GM12874 (cell line): ENCODE measurements at regions not wholly inside any gene's neighbourhood (a gene's known extent, or its start where the extent isn't known, plus 50 kb on each side); places are given as distances from the start of the nearest gene placed in this dataset.

Experiments
- CTCF ChIP-seq: IDR thresholded peaks from 2 replicates; pipeline ENCODE4 v1.5.1; 2011; ENCODE audit warnings: low read depth, mild to moderate bottlenecking, control low read depth, low read length, moderate library complexity; ENCODE audit not compliant: insufficient read depth

- no peak for TF ChIP-seq CTCF
These were observed 230.1 kb downstream of the ANAPC1 start for GRCh38 chr2:111653913-111654312.

- TF ChIP-seq CTCF = no peak
These were observed 229.2 kb downstream of the ANAPC1 start for GRCh38 chr2:111654829-111655228.

DNA sequence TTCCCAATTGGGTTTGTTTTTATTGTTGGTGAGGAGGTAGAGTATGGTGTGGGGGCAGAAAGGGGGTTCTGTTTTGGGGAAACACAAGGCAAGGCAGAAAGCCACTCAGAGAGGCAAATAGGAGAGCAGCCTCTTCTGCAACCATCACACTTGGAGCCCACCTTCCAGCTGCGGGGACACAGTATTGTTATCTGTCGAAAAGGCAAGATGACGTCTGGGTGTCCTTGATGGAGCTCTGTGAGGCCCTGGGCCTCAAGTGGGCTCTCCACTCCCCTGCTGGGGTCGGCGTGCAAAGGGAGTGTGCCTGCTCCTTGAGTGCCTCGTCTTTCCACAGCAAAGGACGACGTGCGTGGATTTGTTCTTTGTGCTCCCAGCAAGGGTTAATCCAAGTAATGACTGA, 227.6 kb downstream of the ANAPC1 start:
- TF ChIP-seq CTCF = no peak

- TF ChIP-seq CTCF = no peak
These were observed 227.1 kb downstream of the ANAPC1 start for GRCh38 chr2:111656894-111657293.

DNA sequence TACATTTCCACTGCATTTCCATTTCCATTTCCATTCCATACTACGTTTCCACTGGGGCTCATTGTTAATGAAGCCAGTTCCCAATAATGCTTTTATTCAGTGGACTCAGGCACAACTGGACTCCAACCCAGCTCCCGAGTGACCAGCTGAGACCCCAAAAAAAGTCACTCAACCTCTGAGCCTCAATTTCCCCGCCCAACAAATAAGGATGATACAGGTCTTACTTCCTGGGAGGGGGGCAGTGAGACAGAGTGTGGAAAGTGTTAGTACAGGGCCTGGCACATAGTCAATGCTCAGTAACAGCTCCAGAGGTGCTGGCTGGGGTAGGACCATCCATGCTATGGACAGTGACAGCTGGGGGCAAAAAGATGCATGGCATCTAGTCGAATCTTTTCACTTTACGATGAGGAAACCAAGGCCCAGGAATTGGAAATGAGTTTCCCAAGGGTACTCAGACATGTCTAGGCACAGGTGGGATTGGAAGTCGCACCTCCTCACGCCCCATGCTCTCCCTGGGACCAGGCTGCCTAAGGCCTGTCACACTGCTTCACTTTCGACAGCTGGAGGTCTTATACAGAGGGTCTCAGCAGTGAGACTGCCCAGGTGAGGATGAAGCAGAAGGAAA, 226.5 kb downstream of the ANAPC1 start:
- no peak for TF ChIP-seq CTCF

DNA sequence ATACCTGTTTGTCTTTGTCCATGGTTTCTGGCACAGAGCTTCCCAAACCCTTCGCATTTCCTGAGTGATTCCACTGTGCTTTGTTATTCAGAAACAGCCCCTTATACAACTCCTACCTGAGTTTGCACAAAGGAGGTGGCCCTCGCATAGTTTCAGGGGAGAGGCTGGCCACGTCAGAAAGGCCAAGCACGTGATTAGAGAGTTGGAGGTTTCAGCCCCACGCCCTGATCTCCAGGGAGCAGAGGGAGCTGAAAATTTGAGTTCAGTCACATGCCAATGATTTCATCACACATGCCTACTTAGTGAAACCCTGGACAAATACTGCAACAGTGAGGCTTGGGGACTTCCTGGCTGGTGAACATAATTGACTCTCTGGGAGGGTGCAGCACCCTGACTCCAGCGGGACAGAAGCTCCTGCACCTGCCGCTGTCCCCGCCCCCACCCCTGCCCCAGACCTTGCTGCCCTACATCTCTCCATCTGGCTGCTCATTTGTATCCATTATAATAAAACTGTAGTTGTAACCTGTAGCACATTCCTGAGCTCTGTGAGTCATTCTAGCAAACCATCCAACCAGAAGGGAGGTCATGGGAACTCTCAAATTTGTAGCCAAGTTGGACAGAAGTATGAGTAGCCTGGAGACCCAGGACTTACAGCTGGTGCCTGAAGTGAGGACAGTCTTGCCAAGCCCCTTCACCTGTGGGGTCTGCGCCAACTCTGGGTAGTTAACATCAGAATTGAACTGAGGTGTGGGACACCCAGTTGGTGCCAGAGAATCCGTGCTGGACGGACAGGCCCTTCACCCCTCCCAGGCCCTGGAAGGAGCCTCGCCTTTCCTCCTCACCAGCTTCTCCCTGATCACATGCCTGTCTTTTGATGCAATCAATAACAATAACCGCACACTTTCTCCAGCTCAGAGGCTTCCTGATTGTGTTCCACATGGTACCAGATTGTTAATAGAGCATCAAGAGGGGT, 224.3 kb downstream of the ANAPC1 start:
- no peak for TF ChIP-seq CTCF

DNA sequence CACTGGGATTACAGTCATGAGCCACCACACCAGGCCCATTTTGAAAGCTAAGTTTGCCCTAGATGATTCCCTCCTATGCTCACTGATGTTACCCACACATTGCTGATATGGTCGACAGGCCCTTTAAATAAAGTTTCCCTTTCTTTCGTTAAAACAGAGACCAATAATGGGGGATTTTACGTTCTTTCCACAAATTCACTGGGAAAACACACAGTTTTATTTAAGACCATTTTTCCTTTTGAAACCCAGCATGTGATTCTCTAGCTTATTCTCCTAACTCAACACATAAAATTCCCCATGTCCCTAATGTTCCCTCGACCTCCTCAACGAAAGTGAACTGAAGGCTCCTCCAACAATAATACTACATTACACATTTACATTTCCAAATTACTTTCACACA, 223.2 kb downstream of the ANAPC1 start:
- no peak for TF ChIP-seq CTCF
